ENCODE measurements at regions not wholly inside any gene's neighbourhood (a gene's known extent, or its start where the extent isn't known, plus 50 kb on each side); places are given as distances from the start of the nearest gene placed in this dataset.
A peak's percentile ranks its signal among the peaks of the same experiment; 100 is the strongest.
"Not testable (repeated sequence)": the region's sequence is repeated elsewhere in the genome, so short reads cannot be mapped to it uniquely, and the experiment has no call there.

DNA sequence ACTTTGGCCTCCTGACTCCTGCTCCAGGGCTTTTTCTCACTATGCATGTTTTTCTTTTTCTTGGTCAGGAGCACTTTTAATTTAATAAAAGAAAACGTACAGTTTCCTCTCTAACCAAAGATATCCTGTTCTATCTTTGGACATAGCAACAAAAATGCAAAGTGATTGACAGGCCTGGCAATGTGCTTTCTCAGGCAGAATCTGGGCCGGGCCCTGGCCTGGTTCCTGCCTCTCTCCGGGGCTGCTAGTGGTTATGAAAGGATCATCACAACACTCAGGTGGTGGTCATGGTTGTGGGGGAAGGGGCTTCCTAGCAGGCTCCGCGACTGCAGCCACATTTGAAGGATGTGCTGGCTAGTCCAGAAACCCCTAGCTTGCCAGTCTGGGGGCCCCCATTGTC lies 85.8 kb upstream of the USP24 start:
- H3K4me3 ChIP-seq (ENCODE audit: low read depth, poor library complexity, severe bottlenecking): no peak overlapping the region
- 69 to 70% methylated on average over 5 of the region's 5 CpGs for WGBS, 2 donors
- no peak for DNase-seq (ENCODE audit: low spot score in 2 of 2)
- intact Hi-C loops (cut with DNase I; ENCODE audit: low total_unique reads): no loop called here
- TF ChIP-seq, protein P1, sequence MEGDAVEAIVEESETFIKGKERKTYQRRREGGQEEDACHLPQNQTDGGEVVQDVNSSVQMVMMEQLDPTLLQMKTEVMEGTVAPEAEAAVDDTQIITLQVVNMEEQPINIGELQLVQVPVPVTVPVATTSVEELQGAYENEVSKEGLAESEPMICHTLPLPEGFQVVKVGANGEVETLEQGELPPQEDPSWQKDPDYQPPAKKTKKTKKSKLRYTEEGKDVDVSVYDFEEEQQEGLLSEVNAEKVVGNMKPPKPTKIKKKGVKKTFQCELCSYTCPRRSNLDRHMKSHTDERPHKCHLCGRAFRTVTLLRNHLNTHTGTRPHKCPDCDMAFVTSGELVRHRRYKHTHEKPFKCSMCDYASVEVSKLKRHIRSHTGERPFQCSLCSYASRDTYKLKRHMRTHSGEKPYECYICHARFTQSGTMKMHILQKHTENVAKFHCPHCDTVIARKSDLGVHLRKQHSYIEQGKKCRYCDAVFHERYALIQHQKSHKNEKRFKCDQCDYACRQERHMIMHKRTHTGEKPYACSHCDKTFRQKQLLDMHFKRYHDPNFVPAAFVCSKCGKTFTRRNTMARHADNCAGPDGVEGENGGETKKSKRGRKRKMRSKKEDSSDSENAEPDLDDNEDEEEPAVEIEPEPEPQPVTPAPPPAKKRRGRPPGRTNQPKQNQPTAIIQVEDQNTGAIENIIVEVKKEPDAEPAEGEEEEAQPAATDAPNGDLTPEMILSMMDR (IDR thresholded peaks at IDR 0.05): no peak
- TF ChIP-seq POLR2A (IDR thresholded peaks at IDR 0.05): no peak

DNA sequence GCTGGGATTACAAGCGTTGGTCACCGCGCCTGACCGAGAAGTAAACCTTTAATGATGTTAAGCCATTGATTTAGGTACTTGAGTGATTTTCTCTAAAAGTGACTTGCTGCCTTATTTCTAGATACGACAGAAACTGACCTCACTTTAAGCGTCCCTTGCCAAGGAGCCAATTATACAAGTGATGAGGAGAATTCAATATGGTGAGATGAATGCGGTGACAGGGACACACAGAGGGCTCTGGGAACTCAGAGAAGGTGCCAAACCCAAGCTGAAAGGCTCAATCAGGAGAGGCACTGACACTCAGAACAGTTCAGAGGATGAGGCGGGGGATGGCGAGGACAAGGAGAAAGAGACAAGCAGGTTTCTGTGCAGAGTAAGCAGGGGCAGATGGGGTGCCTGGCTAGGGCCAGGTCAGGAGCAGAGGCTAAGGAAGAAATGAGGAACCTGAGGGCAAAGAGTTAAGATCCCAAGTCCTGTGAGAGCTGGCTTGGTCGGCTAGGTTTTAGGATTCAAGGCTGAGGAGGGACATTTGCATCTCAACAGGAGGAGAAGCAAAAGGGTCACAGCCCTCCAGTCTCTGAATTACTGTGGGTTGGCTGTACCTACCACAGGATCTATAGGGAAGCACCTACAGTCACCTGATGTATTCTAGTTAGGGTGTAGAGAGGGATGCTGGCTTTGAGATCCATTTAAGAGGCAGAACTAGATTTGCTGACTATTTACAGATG lies 83.2 kb upstream of the USP24 start:
- H3K4me3 ChIP-seq (ENCODE audit: low read depth, poor library complexity, severe bottlenecking): no peak overlapping the region
- 95% methylated on average over 10 of the region's 10 CpGs for WGBS, 2 donors
- intact Hi-C loops (cut with DNase I; ENCODE audit: low total_unique reads): no loop called here
- TF ChIP-seq POLR2A (IDR thresholded peaks at IDR 0.05): no peak
- TF ChIP-seq, protein P1 (IDR thresholded peaks at IDR 0.05): no peak
- DNase-seq (ENCODE audit: low spot score in 2 of 2): no peak

DNA sequence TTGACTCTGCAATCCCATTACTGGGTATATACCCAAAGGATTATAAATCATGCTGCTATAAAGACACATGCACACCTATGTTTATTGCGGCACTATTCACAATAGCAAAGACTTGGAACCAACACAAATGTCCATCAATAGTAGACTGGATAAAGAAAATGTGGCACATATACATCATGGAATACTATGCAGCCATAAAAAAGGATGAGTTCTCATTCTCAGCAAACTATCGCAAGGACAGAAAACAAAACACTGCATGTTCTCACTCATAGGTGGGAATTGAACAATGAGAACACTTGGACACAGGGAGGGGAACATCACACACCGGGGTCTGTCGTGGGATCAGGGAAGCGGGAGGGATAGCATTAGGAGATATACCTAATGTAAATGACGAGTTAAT lies 81.1 kb upstream of the USP24 start:
- H3K4me3 ChIP-seq (ENCODE audit: low read depth, poor library complexity, severe bottlenecking); intact Hi-C loops (cut with DNase I; ENCODE audit: low total_unique reads); DNase-seq (ENCODE audit: low spot score in 2 of 2): not testable (repeated sequence)
- WGBS, 2 donors: 94% methylated on average over 6 of the region's 6 CpGs

DNA sequence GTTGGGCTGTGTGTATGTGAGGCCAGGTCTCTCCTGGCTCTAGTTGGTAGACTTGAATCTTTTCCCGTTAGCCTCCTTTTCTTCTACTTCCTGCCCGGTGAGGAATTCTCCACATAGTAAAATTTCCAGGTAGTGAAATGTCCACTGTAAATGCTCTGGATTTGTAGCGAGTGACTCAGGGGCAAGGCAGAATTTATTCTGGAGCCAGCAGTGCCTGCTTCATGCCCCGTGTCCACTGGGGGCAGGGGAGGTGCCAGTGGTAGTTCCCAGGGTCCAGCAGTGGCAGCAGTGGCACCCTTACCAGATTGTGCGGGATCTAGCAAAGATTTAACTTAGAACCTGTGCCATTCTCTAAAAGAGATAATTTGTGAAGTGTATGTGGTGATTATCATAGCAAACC lies 74.5 kb upstream of the USP24 start:
- WGBS, 2 donors: 90 to 92% methylated on average over 5 of the region's 5 CpGs
- intact Hi-C loops (cut with DNase I; ENCODE audit: low total_unique reads): loop anchor here (10.0 kb wide), 1 partner anchor 1415 kb away; no protein-coding TSS in a partner anchor
- no peak overlapping the region for H3K4me3 ChIP-seq (ENCODE audit: low read depth, poor library complexity, severe bottlenecking)
- TF ChIP-seq, protein P1 (IDR thresholded peaks at IDR 0.05): no peak
- no peak for DNase-seq (ENCODE audit: low spot score in 2 of 2)

DNA sequence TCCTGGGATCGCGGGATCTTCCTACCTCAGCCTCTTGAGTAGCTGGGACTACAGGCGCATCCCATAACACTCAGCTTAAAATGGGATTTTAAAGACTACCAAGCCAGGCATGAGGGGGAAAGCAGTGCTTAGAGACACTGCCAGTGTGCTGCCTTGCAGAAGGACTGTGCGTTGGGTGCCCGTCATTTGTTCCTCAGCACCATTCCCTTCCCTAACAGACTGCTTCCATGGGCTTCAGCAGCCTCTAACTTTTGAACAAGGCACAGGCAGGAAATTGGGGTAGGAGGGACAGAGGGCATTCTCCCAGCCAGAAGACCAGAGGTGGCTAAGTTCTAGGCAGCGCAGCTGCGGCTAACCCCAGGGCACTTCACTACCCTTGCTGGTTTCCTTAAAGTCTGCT lies 73.9 kb upstream of the USP24 start:
- WGBS, 2 donors: 95 to 96% methylated on average over 7 of the region's 7 CpGs
- intact Hi-C loops (cut with DNase I; ENCODE audit: low total_unique reads): loop anchor here (10.0 kb wide), 1 partner anchor 1416 kb away; no protein-coding TSS in a partner anchor
- TF ChIP-seq, protein P1 (IDR thresholded peaks at IDR 0.05): no peak
- DNase-seq (ENCODE audit: low spot score in 2 of 2): no peak
- H3K4me3 ChIP-seq (ENCODE audit: low read depth, poor library complexity, severe bottlenecking): no peak overlapping the region

DNA sequence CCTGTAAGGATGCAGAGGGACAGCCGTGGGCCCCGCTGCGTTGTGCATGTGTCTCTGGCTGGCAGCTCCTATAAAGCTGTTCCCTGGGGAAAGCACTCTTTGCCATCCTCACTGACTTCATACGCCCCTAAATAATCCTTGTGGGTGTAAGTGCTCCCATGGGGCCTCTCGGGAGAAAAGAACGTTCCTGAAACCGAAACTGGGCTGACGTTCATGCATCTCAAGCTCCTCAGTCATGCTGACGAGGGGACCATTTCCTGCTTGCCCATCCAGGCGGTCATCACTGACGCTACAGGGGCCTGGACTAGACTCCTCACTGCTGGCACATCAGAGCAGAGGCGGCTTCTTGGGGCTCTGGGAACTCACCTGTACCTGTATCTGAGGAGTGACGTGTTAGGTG lies 73.1 kb upstream of the USP24 start:
- TF ChIP-seq, protein P1 (IDR thresholded peaks at IDR 0.05): no peak
- no peak for TF ChIP-seq POLR2A (IDR thresholded peaks at IDR 0.05)
- 83 to 90% methylated on average over 13 of the region's 13 CpGs for WGBS, 2 donors
- peak in 1 of 2 donors; percentile 20 for DNase-seq (ENCODE audit: low spot score in 2 of 2)
- no peak overlapping the region for H3K4me3 ChIP-seq (ENCODE audit: low read depth, poor library complexity, severe bottlenecking)
- intact Hi-C loops (cut with DNase I; ENCODE audit: low total_unique reads): loop anchor here (10.0 kb wide), 1 partner anchor 1417 kb away; no protein-coding TSS in a partner anchor

All from lower leg skin (tissue), 4 donors.